ENCODE measurements at regions not wholly inside any gene's neighbourhood (a gene's known extent, or its start where the extent isn't known, plus 50 kb on each side); places are given as distances from the start of the nearest gene placed in this dataset.

- no peak for DNase-seq (ENCODE audit: low read depth, low spot score)
Measured at GRCh38 chrX:116226665-116227484, 56.3 kb downstream of the AGTR2 start.

- no peak for DNase-seq (ENCODE audit: low read depth, low spot score)
Measured at GRCh38 chrX:116230130-116230898, 59.8 kb downstream of the AGTR2 start.

- no peak for DNase-seq (ENCODE audit: low read depth, low spot score)
Measured at GRCh38 chrX:116232833-116233232, 62.3 kb downstream of the AGTR2 start.

- no peak for DNase-seq (ENCODE audit: low read depth, low spot score)
Measured at GRCh38 chrX:116236666-116237065, 66.1 kb downstream of the AGTR2 start.

GRCh38 chrX:116238093-116238492, 67.5 kb downstream of the AGTR2 start:
- no peak for DNase-seq (ENCODE audit: low read depth, low spot score)

GRCh38 chrX:116238567-116239255, 68.2 kb downstream of the AGTR2 start:
- no peak for DNase-seq (ENCODE audit: low read depth, low spot score)

- DNase-seq (ENCODE audit: low read depth, low spot score), result no peak
Measured at GRCh38 chrX:116239944-116240840, 69.6 kb downstream of the AGTR2 start.

- no peak for DNase-seq (ENCODE audit: low read depth, low spot score)
Measured at GRCh38 chrX:116241001-116241400, 70.5 kb downstream of the AGTR2 start.

GRCh38 chrX:116243039-116243438, 72.5 kb downstream of the AGTR2 start:
- DNase-seq (ENCODE audit: low read depth, low spot score), result no peak

- no peak for DNase-seq (ENCODE audit: low read depth, low spot score)
Measured at GRCh38 chrX:116246261-116246660, 75.7 kb downstream of the AGTR2 start.

- DNase-seq (ENCODE audit: low read depth, low spot score), result no peak
Measured at GRCh38 chrX:116267511-116268040, 97.0 kb downstream of the AGTR2 start.

- peak; percentile 35 for DNase-seq (ENCODE audit: low read depth, low spot score)
Measured at GRCh38 chrX:116272322-116272721, 101.8 kb downstream of the AGTR2 start.

- DNase-seq (ENCODE audit: low read depth, low spot score), result no peak
Measured at GRCh38 chrX:116272861-116273260, 102.3 kb downstream of the AGTR2 start.

- DNase-seq (ENCODE audit: low read depth, low spot score), result peak; percentile 3
Measured at GRCh38 chrX:116276261-116276660, 105.7 kb downstream of the AGTR2 start.

- no peak for DNase-seq (ENCODE audit: low read depth, low spot score)
Measured at GRCh38 chrX:116277351-116278225, 107.0 kb downstream of the AGTR2 start.

- no peak for DNase-seq (ENCODE audit: low read depth, low spot score)
Measured at GRCh38 chrX:116278826-116279225, 108.3 kb downstream of the AGTR2 start.

- no peak for DNase-seq (ENCODE audit: low read depth, low spot score)
Measured at GRCh38 chrX:116281106-116281505, 110.6 kb downstream of the AGTR2 start.

GRCh38 chrX:116282751-116283150, 112.2 kb downstream of the AGTR2 start:
- DNase-seq (ENCODE audit: low read depth, low spot score), result no peak

GRCh38 chrX:116284400-116284799, 113.9 kb downstream of the AGTR2 start:
- no peak for DNase-seq (ENCODE audit: low read depth, low spot score)

- DNase-seq (ENCODE audit: low read depth, low spot score), result no peak
Measured at GRCh38 chrX:116285501-116285900, 115.0 kb downstream of the AGTR2 start.
